ENCODE measurements at regions not wholly inside any gene's neighbourhood (a gene's known extent, or its start where the extent isn't known, plus 50 kb on each side); places are given as distances from the start of the nearest gene placed in this dataset.

GRCh38 chr18:54052732-54053429 is 171.6 kb downstream of the MBD2 start:
- no peak for TF ChIP-seq CTCF (IDR thresholded peaks at IDR 0.05)
- no peak for TF ChIP-seq POLR2A (IDR thresholded peaks at IDR 0.05)

Measured in thyroid gland (tissue), 4 donors.